ENCODE measurements at regions not wholly inside any gene's neighbourhood (a gene's known extent, or its start where the extent isn't known, plus 50 kb on each side); places are given as distances from the start of the nearest gene placed in this dataset.
A peak's percentile ranks its signal among the peaks of the same experiment; 100 is the strongest.

DNA sequence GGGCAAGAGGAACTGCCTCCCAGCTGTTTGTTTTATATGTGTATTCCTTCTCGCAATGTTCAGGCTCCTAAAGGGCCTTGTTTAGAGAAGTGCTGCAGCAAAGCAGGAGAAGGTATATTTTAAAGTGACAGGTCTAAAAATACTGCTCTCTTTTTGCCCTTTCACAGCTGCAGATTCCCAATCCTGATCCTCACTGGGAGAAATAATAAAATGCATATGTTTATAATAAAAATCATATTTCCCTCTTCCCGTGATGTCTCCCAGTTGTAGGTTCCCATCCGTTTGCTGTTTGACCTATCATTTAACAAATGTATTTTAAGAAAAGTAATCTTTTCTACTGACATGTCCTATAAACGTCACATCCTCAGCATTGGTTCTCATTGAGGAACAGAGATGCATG, 62.7 kb upstream of the GPC4 start:
- no peak overlapping the region for H3K23ac ChIP-seq (ENCODE audit: insufficient read length, low read depth, low read length)
- H3K4me2 ChIP-seq (ENCODE audit: insufficient read depth, insufficient read length, low read length) = no peak overlapping the region
- no peak overlapping the region for H3K9ac ChIP-seq (ENCODE audit: extremely low read depth, insufficient read length, low read length)
- no peak overlapping the region for H3T11ph ChIP-seq (ENCODE audit: low read length)
- H3K9me3 ChIP-seq (ENCODE audit: control insufficient read depth, low read depth, low read length) = no peaks in the 10 kb centered on the region
- no peaks in the 10 kb centered on the region for H3K79me2 ChIP-seq (ENCODE audit: insufficient read depth, low read length)
- no peak overlapping the region for H2BK5ac ChIP-seq (ENCODE audit: insufficient read length, low read length)
- no peaks in the 10 kb centered on the region for H4K20me1 ChIP-seq (ENCODE audit: control insufficient read depth, insufficient read depth, insufficient read length)
- H2BK20ac ChIP-seq (ENCODE audit: low read depth, low read length, poor library complexity, severe bottlenecking) = no peak overlapping the region
- no peak overlapping the region for H3K27ac ChIP-seq (ENCODE audit: insufficient read length, low read depth, low read length)
- no peak overlapping the region for H4K91ac ChIP-seq (ENCODE audit: insufficient read length, low read depth, low read length)
- no peak overlapping the region for H3K56ac ChIP-seq (ENCODE audit: insufficient read length, low read depth, low read length)
- H3K36me3 Mint-ChIP-seq (ENCODE audit: insufficient read depth in 1 of 3, low read depth in 3 of 3) = peaks cover 3 to 8% (median 5%) of the 10 kb centered on the region in 3 experiments
- H3K27me3 ChIP-seq (ENCODE audit: insufficient read depth, low read length) = no peaks in the 10 kb centered on the region
- no peak overlapping the region for H3K14ac ChIP-seq (ENCODE audit: insufficient read depth, low read length)
- no peak for DNase-seq
- peak overlapping the region in 1 of 3 experiments; percentile 28; a peak in 1 of 7 replicates for H3K27ac Mint-ChIP-seq
- H3K23me2 ChIP-seq (ENCODE audit: insufficient read length, low read depth, low read length, poor library complexity, severe bottlenecking) = no peaks in the 10 kb centered on the region
- H4K8ac ChIP-seq (replicated peaks; ENCODE audit: insufficient read length, low read depth, low read length) = no peak overlapping the region
- peaks cover 18 to 24% of the 10 kb centered on the region in 2 experiments for H3K4me1 Mint-ChIP-seq
- no CpG with 5 or more reads among the region's 4 CpGs for WGBS (ENCODE audit: extremely low coverage, insufficient read length, low lambda C conversion rate)
- H2AFZ ChIP-seq (ENCODE audit: low read length) = no peak overlapping the region
- H3K27me3 Mint-ChIP-seq (ENCODE audit: low read depth) = 0 out of 2 replicates have a peak, but pooled peaks cover 2% of the 10 kb centered on the region
- TF ChIP-seq CTCF (conservative IDR thresholded peaks at IDR 0.05) = no peak
- 0 out of 5 replicates have a peak, but pooled peaks cover 0 to 4% of the 10 kb centered on the region in 2 experiments for H3K9me3 Mint-ChIP-seq
- H2BK12ac ChIP-seq (ENCODE audit: insufficient read length, low read depth, low read length) = no peak overlapping the region
- H2BK15ac ChIP-seq (ENCODE audit: low read depth, low read length) = no peak overlapping the region
- H3K18ac ChIP-seq (ENCODE audit: insufficient read length, low read depth, low read length) = no peak overlapping the region
- no peak overlapping the region for H2BK120ac ChIP-seq (ENCODE audit: low read depth, low read length, poor library complexity, severe bottlenecking)
- no peaks in the 10 kb centered on the region for H3K4me1 ChIP-seq (ENCODE audit: insufficient read depth, low read length)
- no peaks in the 10 kb centered on the region for H3K79me1 ChIP-seq (ENCODE audit: insufficient read depth, low read depth, low read length, poor library complexity, severe bottlenecking)
- no peak overlapping the region for H4K5ac ChIP-seq (ENCODE audit: insufficient read length, low read depth, low read length)
- no peak overlapping the region for H2AK5ac ChIP-seq (ENCODE audit: insufficient read length, low read length)
- H3K4me3 Mint-ChIP-seq = no peak overlapping the region
- H3K4ac ChIP-seq (ENCODE audit: low read depth, low read length) = no peak overlapping the region

All from H9 (cell line).